Stromal cell of bone marrow (primary cell): ENCODE measurements at regions not wholly inside any gene's neighbourhood (a gene's known extent, or its start where the extent isn't known, plus 50 kb on each side); places are given as distances from the start of the nearest gene placed in this dataset.

Experiments
- DNase-seq: peaks from one replicate; pipeline ENCODE4 v3.0.0-alpha.2; 2012; ENCODE audit warnings: low read depth

DNA sequence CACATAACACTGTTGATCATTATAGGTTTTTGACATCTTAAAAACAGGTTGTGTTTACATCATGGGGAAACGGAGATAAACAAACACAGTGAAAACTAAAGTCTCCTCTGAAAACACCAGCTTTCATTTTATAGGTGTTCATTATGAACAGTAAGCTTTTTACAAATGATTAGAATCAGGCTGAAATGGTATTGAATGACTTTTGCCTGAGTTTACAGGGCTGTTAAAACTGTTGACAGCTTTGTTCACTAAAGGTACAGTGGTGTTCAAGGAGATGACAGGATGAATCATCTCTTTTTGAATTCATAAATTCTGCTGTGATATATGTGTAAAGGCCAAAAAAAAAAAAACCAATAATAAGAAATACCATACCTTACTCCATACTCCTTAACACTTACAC, 184.6 kb upstream of the CNTN5 start:
- no peak for DNase-seq

GRCh38 chr11:98842187-98842586, 178.6 kb upstream of the CNTN5 start:
- DNase-seq: no peak

GRCh38 chr11:98862169-98862568, 158.6 kb upstream of the CNTN5 start:
- DNase-seq: no peak

- no peak for DNase-seq
Measured at GRCh38 chr11:98871690-98872089, 149.1 kb upstream of the CNTN5 start.

DNA sequence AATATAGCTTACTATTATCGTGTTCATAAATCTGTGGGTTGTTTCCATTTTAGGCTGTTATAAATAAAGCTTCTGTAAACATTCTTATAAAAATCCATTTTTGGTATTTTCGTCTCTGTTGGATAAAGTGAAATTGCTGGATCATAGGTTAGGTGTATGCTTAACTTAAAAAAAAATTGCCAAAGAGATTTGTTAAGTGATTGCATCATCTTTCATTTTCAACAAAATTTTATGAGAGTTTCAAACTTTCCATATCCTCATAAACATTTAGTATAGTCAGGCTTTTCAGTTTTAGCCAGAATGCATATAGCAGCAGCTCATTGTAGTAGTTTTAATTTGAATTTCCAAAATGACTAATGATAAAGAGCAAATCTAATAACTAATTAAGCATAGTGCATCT, 146.7 kb upstream of the CNTN5 start:
- no peak for DNase-seq

DNA sequence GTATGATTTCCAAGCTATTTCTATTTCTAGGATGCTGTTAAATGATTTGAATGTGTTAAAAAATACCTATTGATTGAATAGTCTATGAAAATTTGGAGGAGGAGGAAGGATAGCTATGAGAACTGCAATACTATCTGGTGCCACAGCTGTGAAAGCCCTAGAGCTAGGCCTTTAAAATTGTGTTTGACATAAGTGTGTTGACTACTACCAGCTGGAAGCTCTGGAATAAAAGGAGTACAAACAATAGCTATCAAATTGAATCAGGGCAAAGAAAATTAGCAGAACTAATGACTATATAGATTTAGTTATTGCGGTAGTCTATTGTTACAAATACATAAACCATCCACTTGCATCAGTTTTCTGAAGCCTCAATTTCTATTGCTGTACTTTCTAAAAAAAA, 124.8 kb upstream of the CNTN5 start:
- no peak for DNase-seq

DNA sequence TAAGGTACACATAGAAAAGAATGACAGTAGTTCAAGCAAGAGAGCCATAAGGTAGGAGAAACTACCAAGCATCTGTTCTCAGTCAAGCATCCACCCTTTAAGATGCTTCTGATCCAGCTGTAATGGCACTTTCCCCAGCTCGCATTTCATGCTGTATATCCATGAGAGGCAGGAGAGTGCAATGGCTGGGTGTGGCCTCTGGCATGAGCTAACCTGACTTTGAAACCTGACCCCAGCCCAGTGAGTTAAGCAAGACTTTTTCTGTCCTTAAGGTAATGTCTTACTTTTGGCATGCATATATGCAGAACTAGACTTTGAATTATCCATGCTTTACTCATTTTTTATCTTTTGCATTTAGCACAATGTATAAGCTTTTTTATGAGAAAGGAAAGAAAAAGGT, 79.8 kb upstream of the CNTN5 start:
- no peak for DNase-seq

DNA sequence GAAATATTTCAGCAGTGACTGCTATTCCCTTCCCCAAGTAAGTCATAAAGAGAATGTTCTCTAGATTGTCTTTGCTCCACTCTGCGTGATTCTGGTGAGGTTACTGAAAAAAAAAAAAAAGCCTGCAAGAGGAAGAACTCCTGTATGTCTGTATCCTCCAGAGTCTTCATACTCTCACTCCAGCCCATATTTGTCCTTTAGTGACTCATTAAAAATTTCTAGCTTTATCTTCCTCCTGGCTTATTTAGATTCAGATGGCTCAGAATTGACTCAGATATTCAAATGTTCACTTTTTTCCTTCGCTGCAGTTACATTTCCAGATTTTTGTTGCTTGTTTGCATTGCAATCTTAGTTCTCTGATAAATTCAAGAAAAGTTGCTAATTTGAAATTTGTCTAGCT, 76.3 kb upstream of the CNTN5 start:
- DNase-seq: no peak

- DNase-seq: no peak
Measured at GRCh38 chr11:98952107-98952506, 68.6 kb upstream of the CNTN5 start.

- no peak for DNase-seq
Measured at GRCh38 chr11:98955551-98955950, 65.2 kb upstream of the CNTN5 start.

GRCh38 chr11:98964146-98964545, 56.6 kb upstream of the CNTN5 start:
- no peak for DNase-seq

GRCh38 chr11:98965358-98965757, 55.4 kb upstream of the CNTN5 start:
- no peak for DNase-seq

GRCh38 chr11:98965775-98966174, 55.0 kb upstream of the CNTN5 start:
- no peak for DNase-seq

- no peak for DNase-seq
Measured at GRCh38 chr11:98967005-98967404, 53.7 kb upstream of the CNTN5 start.
